Endodermal cell (in vitro differentiated cells): ENCODE measurements at regions not wholly inside any gene's neighbourhood (a gene's known extent, or its start where the extent isn't known, plus 50 kb on each side); places are given as distances from the start of the nearest gene placed in this dataset.
A peak's percentile ranks its signal among the peaks of the same experiment; 100 is the strongest.

ENCODE experiments used
- DNase-seq: peaks from one replicate; pipeline ENCODE4 v3.0.0-alpha.2; 2017
- H3K27ac ChIP-seq: 2 replicates; pipeline ENCODE4 v1.5.1; 2013; ENCODE audit warnings: mild to moderate bottlenecking, low read depth, low read length, moderate library complexity
- H3K27me3 ChIP-seq: 2 replicates; pipeline ENCODE4 v1.6.1; 2013; ENCODE audit warnings: mild to moderate bottlenecking, low read length, moderate library complexity; ENCODE audit not compliant: insufficient read depth, control insufficient read depth, poor library complexity, severe bottlenecking
- H3K36me3 ChIP-seq: 2 replicates; pipeline ENCODE4 v1.7.0; 2013; ENCODE audit warnings: mild to moderate bottlenecking, low read length, moderate library complexity; ENCODE audit not compliant: control insufficient read depth, insufficient read depth
- H3K4me1 ChIP-seq: one replicate; pipeline ENCODE4 v1.7.0; 2013; ENCODE audit warnings: low read length; ENCODE audit not compliant: control insufficient read depth, insufficient read depth
- H3K4me3 ChIP-seq: 2 replicates; pipeline ENCODE4 v1.5.1; 2013; ENCODE audit warnings: mild to moderate bottlenecking, low read length, moderate library complexity
- H3K9ac ChIP-seq: 2 replicates; pipeline ENCODE4 v1.6.1; 2013; ENCODE audit warnings: mild to moderate bottlenecking, low read length, moderate library complexity; ENCODE audit not compliant: poor library complexity, severe bottlenecking; ENCODE audit errors: extremely low read depth
- H3K9me3 ChIP-seq: 2 replicates; pipeline ENCODE4 v1.6.1; 2013; ENCODE audit warnings: mild to moderate bottlenecking, low read length, moderate library complexity; ENCODE audit not compliant: control insufficient read depth
- H3K27ac Mint-ChIP-seq: 2 replicates; pipeline ENCODE4 v1.8.0; 2020; ENCODE audit warnings: mixed read lengths
- H3K27me3 Mint-ChIP-seq: 2 replicates; pipeline ENCODE4 v1.8.0; 2021; ENCODE audit warnings: mild to moderate bottlenecking, mixed read lengths; ENCODE audit not compliant: insufficient read depth
- H3K36me3 Mint-ChIP-seq: 2 replicates; pipeline ENCODE4 v1.8.0; 2020; ENCODE audit warnings: low read depth, mixed read lengths
- H3K4me1 Mint-ChIP-seq: 2 replicates; pipeline ENCODE4 v1.8.0; 2020; ENCODE audit warnings: mixed read lengths
- H3K4me3 Mint-ChIP-seq: 2 replicates; pipeline ENCODE4 v1.8.0; 2020; ENCODE audit warnings: mild to moderate bottlenecking, moderate library complexity, mixed read lengths
- H3K9me3 Mint-ChIP-seq: 2 replicates; pipeline ENCODE4 v1.8.0; 2020; ENCODE audit warnings: mild to moderate bottlenecking, mixed read lengths
- CTCF ChIP-seq: fragments of 200-600 bp; sonication (generic); conservative IDR thresholded peaks from 2 replicates; pipeline ENCODE4 v1.5.0; 2021; ENCODE audit warnings: antibody characterized with exemption, mild to moderate bottlenecking
- WGBS, 2 experiments: methylation state at CpG; one replicate each; pipeline versions ENCODE4 v1.1.5 to v1.1.7; 2013; ENCODE audit warnings: missing lambda C conversion rate in 2 of 2, mixed read lengths in 1 of 2; ENCODE audit not compliant: insufficient coverage in 1 of 2, insufficient read length in 1 of 2; 5-methylcytosine and 5-hydroxymethylcytosine counted together

- Histone ChIP-seq H3K4me1 (no peaks in the 10 kb centered on the region), H3K27ac (peak overlapping the region; percentile 17), H3K4me3 (no peak overlapping the region), H3K36me3 (no peaks in the 10 kb centered on the region), H3K9me3 (no peaks in the 10 kb centered on the region), H3K27me3 (no peaks in the 10 kb centered on the region), H3K9ac (no peak overlapping the region)
- peak; percentile 34 for DNase-seq
- Mint-ChIP-seq H3K4me1 (peaks cover 8% of the 10 kb centered on the region), H3K27me3 (peaks cover 3% of the 10 kb centered on the region), H3K27ac (no peak overlapping the region), H3K36me3 (no peaks in the 10 kb centered on the region), H3K4me3 (no peak overlapping the region), H3K9me3 (no peaks in the 10 kb centered on the region)
- WGBS, 2 experiments: 95 to 96% methylated on average over 23 of the region's 23 CpGs
- no peak for TF ChIP-seq CTCF
Observed at GRCh38 chr7:73977619-73978618, 50.1 kb upstream of the ELN start.
